CD14-positive monocyte (primary cell): ENCODE measurements at regions not wholly inside any gene's neighbourhood (a gene's known extent, or its start where the extent isn't known, plus 50 kb on each side); places are given as distances from the start of the nearest gene placed in this dataset.

Source experiments
- DNase-seq, 3 donors: peaks; one replicate each; pipeline ENCODE4 v3.0.0-alpha.2; 2011 to 2022
- H2AFZ ChIP-seq: 2 replicates; pipeline ENCODE4 v1.6.0; 2012; ENCODE audit warnings: mild to moderate bottlenecking, low read depth, low read length, inconsistent platforms; ENCODE audit not compliant: insufficient read depth, poor library complexity, severe bottlenecking
- H3K27ac ChIP-seq, 2 donors: 1 replicate in 1 of 2; 2 replicates in 1 of 2; pipeline ENCODE4 v1.5.1; 2012 to 2013; ENCODE audit warnings: low read length in 2 of 2, control low read depth in 1 of 2, inconsistent platforms in 1 of 2, low read depth in 1 of 2, mild to moderate bottlenecking in 1 of 2
- H3K27me3 ChIP-seq, 2 donors: one replicate each; pipeline versions ENCODE4 v1.6.0 to v1.6.1; 2011 to 2013; ENCODE audit warnings: low read length in 2 of 2; ENCODE audit not compliant: control insufficient read depth in 2 of 2, insufficient read depth in 2 of 2
- H3K36me3 ChIP-seq, 2 donors: replicated peaks in 1 of 2; 1 replicate in 1 of 2; 2 replicates in 1 of 2; pipeline versions ENCODE4 v1.5.1 to v1.6.1; 2012 to 2013; ENCODE audit warnings: low read length in 2 of 2, control low read depth in 1 of 2, inconsistent platforms in 1 of 2, mild to moderate bottlenecking in 1 of 2; ENCODE audit not compliant: insufficient read depth in 2 of 2, control insufficient read depth in 1 of 2
- H3K4me1 ChIP-seq, 2 donors: 1 replicate in 1 of 2; 2 replicates in 1 of 2; pipeline versions ENCODE4 v1.5.1 to v1.6.1; 2012 to 2013; ENCODE audit warnings: low read length in 2 of 2, control low read depth in 1 of 2, inconsistent platforms in 1 of 2, mild to moderate bottlenecking in 1 of 2, moderate library complexity in 1 of 2; ENCODE audit not compliant: insufficient read depth in 2 of 2, control insufficient read depth in 1 of 2
- H3K4me2 ChIP-seq: replicated peaks from 2 replicates; pipeline ENCODE3; 2012; ENCODE audit warnings: low read length, moderate library complexity, mild to moderate bottlenecking; ENCODE audit not compliant: poor library complexity, severe bottlenecking; ENCODE audit errors: extremely low read depth
- H3K4me3 ChIP-seq, 3 experiments: fragments of 200-600 bp in 1 of 3; sonication (generic) in 1 of 3; replicated peaks in 1 of 3; 1 replicate in 2 of 3; 2 replicates in 1 of 3; pipeline ENCODE4 v1.5.1; 2011 to 2013; ENCODE audit warnings: low read length in 3 of 3, mild to moderate bottlenecking in 3 of 3, control low read depth in 2 of 3, low read depth in 2 of 3, inconsistent platforms in 1 of 3, moderate library complexity in 1 of 3
- H3K79me2 ChIP-seq: 2 replicates; pipeline ENCODE4 v1.6.0; 2012; ENCODE audit warnings: mild to moderate bottlenecking, control low read depth, inconsistent platforms, low read length, moderate library complexity; ENCODE audit not compliant: insufficient read depth
- H3K9ac ChIP-seq: 2 replicates; pipeline ENCODE4 v1.6.0; 2017; ENCODE audit warnings: low read length, mild to moderate bottlenecking; ENCODE audit not compliant: insufficient read depth, poor library complexity, severe bottlenecking
- H3K9me3 ChIP-seq, 2 donors: replicated peaks in 1 of 2; 1 replicate in 1 of 2; 2 replicates in 1 of 2; pipeline versions ENCODE4 v1.5.1 to v1.6.1; 2012 to 2013; ENCODE audit warnings: low read length in 2 of 2, control low read depth in 1 of 2; ENCODE audit not compliant: control insufficient read depth in 1 of 2, insufficient read depth in 1 of 2
- H4K20me1 ChIP-seq: 2 replicates; pipeline ENCODE4 v1.6.0; 2012; ENCODE audit warnings: mild to moderate bottlenecking, low read length, control low read depth, moderate library complexity; ENCODE audit not compliant: insufficient read depth
- H3K27ac Mint-ChIP-seq, 7 donors: one replicate each; pipeline ENCODE4 v1.8.0; 2020; ENCODE audit warnings: mild to moderate bottlenecking in 7 of 7, mixed read lengths in 7 of 7, moderate library complexity in 6 of 7, inconsistent platforms in 2 of 7
- H3K27me3 Mint-ChIP-seq, 3 donors: one replicate each; pipeline ENCODE4 v1.8.0; 2021 to 2022; ENCODE audit warnings: low read depth in 3 of 3, mild to moderate bottlenecking in 3 of 3, mixed read lengths in 3 of 3, moderate library complexity in 3 of 3, inconsistent platforms in 1 of 3
- H3K36me3 Mint-ChIP-seq, 2 donors: one replicate each; pipeline ENCODE4 v1.8.0; 2020; ENCODE audit warnings: mixed read lengths in 2 of 2, inconsistent platforms in 1 of 2, mild to moderate bottlenecking in 1 of 2
- H3K4me1 Mint-ChIP-seq: one replicate; pipeline ENCODE4 v1.8.0; 2020; ENCODE audit warnings: mild to moderate bottlenecking, mixed read lengths
- H3K4me3 Mint-ChIP-seq, 2 donors: one replicate each; pipeline ENCODE4 v1.8.0; 2020; ENCODE audit warnings: mild to moderate bottlenecking in 2 of 2, mixed read lengths in 2 of 2, moderate library complexity in 1 of 2
- H3K9me3 Mint-ChIP-seq, 7 donors: one replicate each; pipeline ENCODE4 v1.8.0; 2020 to 2022; ENCODE audit warnings: mixed read lengths in 7 of 7, mild to moderate bottlenecking in 6 of 7, moderate library complexity in 6 of 7, inconsistent platforms in 2 of 7
- WGBS: methylation state at CpG from one replicate; pipeline ENCODE4 v1.1.5; 2013; ENCODE audit warnings: missing lambda C conversion rate; ENCODE audit not compliant: insufficient coverage; 5-methylcytosine and 5-hydroxymethylcytosine counted together
- intact Hi-C, 2 donors: fragments of 100-400 bp; cut with micrococcal nuclease; formaldehyde crosslinking; loops; one replicate each; pipeline versions ENCODE4 v1.15.0 to v1.15.1; 2023
- TF ChIP-seq, protein P1 (sequence below): fragments of 200-600 bp; IDR thresholded peaks from one replicate; pipeline ENCODE4 v1.8.0; 2022; ENCODE audit warnings: antibody characterized with exemption, mild to moderate bottlenecking

DNA sequence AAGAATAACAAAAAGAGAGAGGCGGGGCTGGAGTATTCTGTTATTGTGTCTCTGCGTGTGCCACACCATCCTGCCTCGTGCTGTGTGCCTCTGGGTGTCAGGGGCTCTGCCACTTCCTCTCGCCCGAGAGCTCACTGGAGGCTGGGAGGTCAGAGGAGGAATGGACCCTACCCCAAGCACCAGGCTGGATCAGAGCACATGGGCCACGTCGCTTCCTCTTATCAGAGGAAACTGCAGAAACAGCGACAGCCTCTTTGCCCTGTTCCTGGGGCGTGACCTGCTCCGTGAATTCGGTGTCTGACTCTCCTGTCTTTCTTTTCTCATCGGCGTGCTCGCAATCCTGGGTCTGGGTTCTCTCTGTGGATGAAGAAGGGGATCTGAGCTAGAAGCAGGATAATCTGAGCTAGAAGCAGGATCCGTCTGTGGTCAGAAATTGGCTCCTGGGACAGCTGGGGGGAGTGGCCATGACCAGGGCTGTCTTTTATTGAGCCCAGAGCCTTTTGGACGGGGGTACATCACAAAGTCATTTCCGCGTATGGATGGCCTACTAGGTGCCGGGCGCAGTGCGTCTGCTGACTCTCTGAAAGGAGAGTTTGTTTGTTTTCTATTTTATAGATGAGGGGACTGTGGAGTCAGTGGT is 150.3 kb upstream of the COL5A1 start:
- H3K27ac ChIP-seq = no peak overlapping the region
- TF ChIP-seq, protein P1, sequence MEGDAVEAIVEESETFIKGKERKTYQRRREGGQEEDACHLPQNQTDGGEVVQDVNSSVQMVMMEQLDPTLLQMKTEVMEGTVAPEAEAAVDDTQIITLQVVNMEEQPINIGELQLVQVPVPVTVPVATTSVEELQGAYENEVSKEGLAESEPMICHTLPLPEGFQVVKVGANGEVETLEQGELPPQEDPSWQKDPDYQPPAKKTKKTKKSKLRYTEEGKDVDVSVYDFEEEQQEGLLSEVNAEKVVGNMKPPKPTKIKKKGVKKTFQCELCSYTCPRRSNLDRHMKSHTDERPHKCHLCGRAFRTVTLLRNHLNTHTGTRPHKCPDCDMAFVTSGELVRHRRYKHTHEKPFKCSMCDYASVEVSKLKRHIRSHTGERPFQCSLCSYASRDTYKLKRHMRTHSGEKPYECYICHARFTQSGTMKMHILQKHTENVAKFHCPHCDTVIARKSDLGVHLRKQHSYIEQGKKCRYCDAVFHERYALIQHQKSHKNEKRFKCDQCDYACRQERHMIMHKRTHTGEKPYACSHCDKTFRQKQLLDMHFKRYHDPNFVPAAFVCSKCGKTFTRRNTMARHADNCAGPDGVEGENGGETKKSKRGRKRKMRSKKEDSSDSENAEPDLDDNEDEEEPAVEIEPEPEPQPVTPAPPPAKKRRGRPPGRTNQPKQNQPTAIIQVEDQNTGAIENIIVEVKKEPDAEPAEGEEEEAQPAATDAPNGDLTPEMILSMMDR = no peak
- no peak overlapping the region for H3K9ac ChIP-seq
- no peak overlapping the region for H3K4me2 ChIP-seq
- H3K4me3 Mint-ChIP-seq = no peak overlapping the region
- 29% methylated on average over 12 of the region's 21 CpGs for WGBS
- H3K27ac Mint-ChIP-seq = no peak overlapping the region
- no peaks in the 10 kb centered on the region for H4K20me1 ChIP-seq
- no peak overlapping the region for H3K4me3 ChIP-seq
- H3K79me2 ChIP-seq = no peaks in the 10 kb centered on the region
- H2AFZ ChIP-seq = no peak overlapping the region
- no peaks in the 10 kb centered on the region for H3K36me3 ChIP-seq
- peaks cover 5% of the 10 kb centered on the region for H3K4me1 Mint-ChIP-seq
- H3K9me3 ChIP-seq = no peaks in the 10 kb centered on the region
- no peaks in the 10 kb centered on the region for H3K36me3 Mint-ChIP-seq
- no peaks in the 10 kb centered on the region for H3K27me3 ChIP-seq
- H3K4me1 ChIP-seq = no peaks in the 10 kb centered on the region
- intact Hi-C loops = no loop called here
- DNase-seq = no peak
- peaks cover 2 to 9% (median 3%) of the 10 kb centered on the region in 3 donors for H3K27me3 Mint-ChIP-seq
- H3K9me3 Mint-ChIP-seq = peaks cover 0 to 5% (median 0%) of the 10 kb centered on the region in 7 donors

DNA sequence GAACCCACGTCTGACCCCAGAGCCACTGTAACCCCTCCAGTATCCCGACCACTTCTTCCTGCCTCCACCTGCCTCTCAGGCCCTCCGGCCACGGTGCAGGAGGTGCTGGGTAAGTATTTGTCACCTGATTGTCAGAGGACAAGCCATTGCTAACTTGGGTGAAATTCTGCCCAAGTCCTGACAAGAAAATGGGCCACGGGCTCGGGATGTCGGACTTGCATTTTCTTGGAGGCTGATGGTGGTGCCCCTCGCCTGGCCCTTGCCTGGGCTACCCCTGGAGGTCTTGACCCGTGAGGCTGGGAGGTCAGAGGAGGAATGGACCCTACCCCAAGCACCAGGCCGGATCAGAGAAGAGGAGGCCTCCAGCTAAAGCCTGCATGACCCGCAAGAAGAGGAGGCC is 149.7 kb upstream of the COL5A1 start:
- Histone ChIP-seq H3K4me3 (no peak overlapping the region), H3K27me3 (no peaks in the 10 kb centered on the region), H3K4me2 (no peak overlapping the region), H4K20me1 (no peaks in the 10 kb centered on the region), H3K4me1 (no peaks in the 10 kb centered on the region), H3K79me2 (no peaks in the 10 kb centered on the region), H3K27ac (no peak overlapping the region), H2AFZ (no peak overlapping the region), H3K36me3 (no peaks in the 10 kb centered on the region), H3K9ac (no peak overlapping the region), H3K9me3 (no peaks in the 10 kb centered on the region)
- H3K36me3 Mint-ChIP-seq = no peaks in the 10 kb centered on the region
- no peak overlapping the region for H3K4me3 Mint-ChIP-seq
- H3K9me3 Mint-ChIP-seq = peaks cover 0 to 5% (median 0%) of the 10 kb centered on the region in 7 donors
- TF ChIP-seq, protein P1 = no peak
- H3K27ac Mint-ChIP-seq = no peak overlapping the region
- H3K27me3 Mint-ChIP-seq = peaks cover 2 to 9% (median 3%) of the 10 kb centered on the region in 3 donors
- peaks cover 5% of the 10 kb centered on the region for H3K4me1 Mint-ChIP-seq
- 93% methylated on average over 9 of the region's 11 CpGs for WGBS
- intact Hi-C loops = no loop called here
- no peak for DNase-seq
